Stimulated activated CD4-positive, alpha-beta T cell treated with anti-CD3 and anti-CD28 coated beads, TNF-alpha, amount 100 ng/mL, for 24 hours (primary cell): ENCODE measurements at regions not wholly inside any gene's neighbourhood (a gene's known extent, or its start where the extent isn't known, plus 50 kb on each side); places are given as distances from the start of the nearest gene placed in this dataset.
"Not testable (repeated sequence)": the region's sequence is repeated elsewhere in the genome, so short reads cannot be mapped to it uniquely, and the experiment has no call there.

Source experiments
- DNase-seq, 3 experiments: peaks; one replicate each; pipeline ENCODE4 v3.0.0-alpha.2; 2020; ENCODE audit warnings: low read depth in 3 of 3

GRCh38 chr20:19834783-19835182 lies 76.7 kb downstream of the RIN2 start:
- DNase-seq = no peak

- no peak for DNase-seq
These were observed 77.6 kb downstream of the RIN2 start for GRCh38 chr20:19835533-19836222.

- no peak for DNase-seq
These were observed 80.4 kb downstream of the RIN2 start for GRCh38 chr20:19838468-19838867.

GRCh38 chr20:19839053-19839452 lies 81.0 kb downstream of the RIN2 start:
- DNase-seq = no peak

- no peak for DNase-seq
These were observed 82.2 kb downstream of the RIN2 start for GRCh38 chr20:19840111-19840710.

- DNase-seq = no peak
These were observed 83.7 kb downstream of the RIN2 start for GRCh38 chr20:19841740-19842139.

- DNase-seq = not testable (repeated sequence)
These were observed 86.8 kb downstream of the RIN2 start for GRCh38 chr20:19844850-19845249.

- DNase-seq = no peak
These were observed 89.3 kb downstream of the RIN2 start for GRCh38 chr20:19847383-19847782.

- DNase-seq = no peak
These were observed 91.5 kb downstream of the RIN2 start for GRCh38 chr20:19849341-19850197.

GRCh38 chr20:19850198-19850533 lies 92.1 kb downstream of the RIN2 start:
- DNase-seq = no peak

GRCh38 chr20:19851861-19852260 lies 93.8 kb downstream of the RIN2 start:
- DNase-seq = no peak

- no peak for DNase-seq
These were observed 97.4 kb downstream of the RIN2 start for GRCh38 chr20:19855416-19855815.

GRCh38 chr20:19858466-19859371 lies 100.7 kb downstream of the RIN2 start:
- DNase-seq = no peak

GRCh38 chr20:19859444-19859843 lies 101.4 kb downstream of the RIN2 start:
- no peak for DNase-seq

- DNase-seq = no peak
These were observed 102.7 kb downstream of the RIN2 start for GRCh38 chr20:19860737-19861136.

- DNase-seq = no peak
These were observed 103.2 kb downstream of the RIN2 start for GRCh38 chr20:19861147-19861759.

GRCh38 chr20:19864130-19864529 lies 106.1 kb downstream of the RIN2 start:
- DNase-seq = no peak

- no peak for DNase-seq
These were observed 108.0 kb downstream of the RIN2 start for GRCh38 chr20:19866070-19866469.

GRCh38 chr20:19867074-19867473 lies 109.0 kb downstream of the RIN2 start:
- DNase-seq = no peak

GRCh38 chr20:19867940-19868371 lies 109.9 kb downstream of the RIN2 start:
- no peak for DNase-seq

- no peak for DNase-seq
These were observed 110.4 kb downstream of the RIN2 start for GRCh38 chr20:19868441-19868840.
